ENCODE measurements at regions not wholly inside any gene's neighbourhood (a gene's known extent, or its start where the extent isn't known, plus 50 kb on each side); places are given as distances from the start of the nearest gene placed in this dataset.

DNA sequence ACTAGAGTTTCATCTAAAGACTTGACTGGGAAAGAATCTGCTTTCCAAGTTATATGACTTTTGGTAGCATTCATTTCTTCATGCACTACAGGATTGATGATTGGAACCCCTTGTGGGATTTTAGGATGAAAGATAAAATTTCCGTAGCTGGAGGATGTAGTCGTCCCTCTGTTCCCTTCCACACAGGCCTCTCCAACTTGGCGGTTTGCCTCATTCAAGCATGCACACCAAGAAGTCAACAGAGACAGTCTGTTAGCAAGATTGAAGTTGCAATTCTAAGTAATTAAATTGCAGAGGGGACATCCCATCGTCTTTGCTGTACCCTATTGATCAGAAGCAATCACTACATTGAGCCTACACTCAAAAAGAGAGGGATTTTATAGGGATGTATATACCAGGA, 777.4 kb upstream of the HS3ST1 start:
- H3K4me1 ChIP-seq (ENCODE audit: control insufficient read depth in 3 of 3, insufficient read depth in 2 of 3, low read depth in 1 of 3, low read length in 2 of 3), result peaks cover 0 to 9% (median 3%) of the 10 kb centered on the region in 3 donors
- H3K9me3 ChIP-seq (ENCODE audit: control insufficient read depth in 2 of 2, insufficient read depth in 1 of 2, low read depth in 1 of 2, low read length in 1 of 2), result no peaks in the 10 kb centered on the region
- no peaks in the 10 kb centered on the region for H3K27me3 ChIP-seq (ENCODE audit: control insufficient read depth in 3 of 3, insufficient read depth in 3 of 3, low read length in 3 of 3)
- DNase-seq, result no peak
- H3K27ac ChIP-seq (ENCODE audit: low read depth in 1 of 3, low read length in 2 of 3), result no peak overlapping the region
- FAIRE-seq, result no peak
- no peaks in the 10 kb centered on the region for H3K36me3 ChIP-seq (ENCODE audit: control insufficient read depth in 3 of 3, insufficient read depth in 2 of 3, low read depth in 1 of 3, low read length in 3 of 3)
- 68 to 78% (median 76%) methylated on average over 4 of the region's 4 CpGs for WGBS, 3 donors
- no peak overlapping the region for H3K4me3 ChIP-seq (ENCODE audit: low read depth in 1 of 3, low read length in 3 of 3)

DNA sequence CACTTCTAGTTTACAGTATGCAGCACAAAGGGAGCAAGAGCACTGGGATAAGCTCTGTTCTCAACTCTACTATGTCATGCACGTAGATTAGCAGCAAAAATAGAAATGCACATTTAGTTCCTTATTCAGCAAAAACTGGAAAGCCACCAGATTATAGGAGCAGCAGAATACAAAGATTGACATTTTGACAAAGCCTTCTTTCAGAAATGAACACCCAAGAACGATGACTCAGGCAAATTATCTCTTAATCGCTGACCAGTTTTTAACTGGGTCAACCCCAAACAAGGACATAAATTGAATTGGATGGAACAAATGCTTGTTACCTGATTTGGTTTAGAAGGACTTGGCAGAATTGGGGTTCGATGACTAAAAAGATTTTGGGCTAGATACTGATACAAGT, 775.3 kb upstream of the HS3ST1 start:
- no peaks in the 10 kb centered on the region for H3K27me3 ChIP-seq (ENCODE audit: control insufficient read depth in 3 of 3, insufficient read depth in 3 of 3, low read length in 3 of 3)
- H3K4me3 ChIP-seq (ENCODE audit: low read depth in 1 of 3, low read length in 3 of 3), result no peak overlapping the region
- DNase-seq (no peak), FAIRE-seq (no peak)
- peaks cover 0 to 9% (median 3%) of the 10 kb centered on the region in 3 donors for H3K4me1 ChIP-seq (ENCODE audit: control insufficient read depth in 3 of 3, insufficient read depth in 2 of 3, low read depth in 1 of 3, low read length in 2 of 3)
- no peak overlapping the region for H3K27ac ChIP-seq (ENCODE audit: low read depth in 1 of 3, low read length in 2 of 3)
- no peaks in the 10 kb centered on the region for H3K9me3 ChIP-seq (ENCODE audit: control insufficient read depth in 2 of 2, insufficient read depth in 1 of 2, low read depth in 1 of 2, low read length in 1 of 2)
- 19 to 52% (median 29%) methylated on average over 4 of the region's 4 CpGs for WGBS, 3 donors
- no peaks in the 10 kb centered on the region for H3K36me3 ChIP-seq (ENCODE audit: control insufficient read depth in 3 of 3, insufficient read depth in 2 of 3, low read depth in 1 of 3, low read length in 3 of 3)

DNA sequence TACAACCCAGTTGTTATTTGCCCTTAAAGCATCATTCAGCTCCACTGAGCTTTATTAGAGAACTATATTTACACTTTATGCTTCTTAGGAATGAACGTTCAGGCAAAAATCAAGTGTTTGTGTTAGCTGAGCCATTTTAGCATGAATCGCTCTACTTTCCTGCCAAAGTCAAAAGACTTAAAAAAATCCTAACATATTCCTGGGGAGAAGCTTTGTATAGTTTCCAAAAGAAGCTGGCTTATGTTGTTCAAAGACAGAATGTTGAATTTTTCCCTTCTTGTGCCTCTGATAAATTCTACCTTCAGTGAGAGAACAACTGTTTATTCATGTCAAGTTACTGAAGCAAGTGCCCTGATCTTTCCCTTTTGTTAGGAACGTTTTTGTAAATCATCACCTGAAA, 771.5 kb upstream of the HS3ST1 start:
- no peaks in the 10 kb centered on the region for H3K9me3 ChIP-seq (ENCODE audit: control insufficient read depth in 2 of 2, insufficient read depth in 1 of 2, low read depth in 1 of 2, low read length in 1 of 2)
- FAIRE-seq, result no peak
- H3K4me1 ChIP-seq (ENCODE audit: control insufficient read depth in 3 of 3, insufficient read depth in 2 of 3, low read depth in 1 of 3, low read length in 2 of 3), result no peaks in the 10 kb centered on the region
- no peaks in the 10 kb centered on the region for H3K27me3 ChIP-seq (ENCODE audit: control insufficient read depth in 3 of 3, insufficient read depth in 3 of 3, low read length in 3 of 3)
- WGBS, 3 donors, result 59 to 77% (median 69%) methylated on average over 3 of the region's 3 CpGs
- DNase-seq, result no peak
- no peak overlapping the region for H3K27ac ChIP-seq (ENCODE audit: low read depth in 1 of 3, low read length in 2 of 3)
- no peak overlapping the region for H3K4me3 ChIP-seq (ENCODE audit: low read depth in 1 of 3, low read length in 3 of 3)
- no peaks in the 10 kb centered on the region for H3K36me3 ChIP-seq (ENCODE audit: control insufficient read depth in 3 of 3, insufficient read depth in 2 of 3, low read depth in 1 of 3, low read length in 3 of 3)

GRCh38 chr4:12186526-12186925, 757.8 kb upstream of the HS3ST1 start:
- FAIRE-seq, result no peak
- H3K36me3 ChIP-seq (ENCODE audit: control insufficient read depth in 3 of 3, insufficient read depth in 2 of 3, low read depth in 1 of 3, low read length in 3 of 3), result no peaks in the 10 kb centered on the region
- DNase-seq, result no peak
- 74 to 82% (median 78%) methylated on average over 2 of the region's 2 CpGs for WGBS, 3 donors
- no peaks in the 10 kb centered on the region for H3K4me1 ChIP-seq (ENCODE audit: control insufficient read depth in 3 of 3, insufficient read depth in 2 of 3, low read depth in 1 of 3, low read length in 2 of 3)
- no peak overlapping the region for H3K27ac ChIP-seq (ENCODE audit: low read depth in 1 of 3, low read length in 2 of 3)
- H3K9me3 ChIP-seq (ENCODE audit: control insufficient read depth in 2 of 2, insufficient read depth in 1 of 2, low read depth in 1 of 2, low read length in 1 of 2), result no peaks in the 10 kb centered on the region
- peaks cover 0 to 3% (median 0%) of the 10 kb centered on the region in 3 donors for H3K27me3 ChIP-seq (ENCODE audit: control insufficient read depth in 3 of 3, insufficient read depth in 3 of 3, low read length in 3 of 3)
- no peak overlapping the region for H3K4me3 ChIP-seq (ENCODE audit: low read depth in 1 of 3, low read length in 3 of 3)

DNA sequence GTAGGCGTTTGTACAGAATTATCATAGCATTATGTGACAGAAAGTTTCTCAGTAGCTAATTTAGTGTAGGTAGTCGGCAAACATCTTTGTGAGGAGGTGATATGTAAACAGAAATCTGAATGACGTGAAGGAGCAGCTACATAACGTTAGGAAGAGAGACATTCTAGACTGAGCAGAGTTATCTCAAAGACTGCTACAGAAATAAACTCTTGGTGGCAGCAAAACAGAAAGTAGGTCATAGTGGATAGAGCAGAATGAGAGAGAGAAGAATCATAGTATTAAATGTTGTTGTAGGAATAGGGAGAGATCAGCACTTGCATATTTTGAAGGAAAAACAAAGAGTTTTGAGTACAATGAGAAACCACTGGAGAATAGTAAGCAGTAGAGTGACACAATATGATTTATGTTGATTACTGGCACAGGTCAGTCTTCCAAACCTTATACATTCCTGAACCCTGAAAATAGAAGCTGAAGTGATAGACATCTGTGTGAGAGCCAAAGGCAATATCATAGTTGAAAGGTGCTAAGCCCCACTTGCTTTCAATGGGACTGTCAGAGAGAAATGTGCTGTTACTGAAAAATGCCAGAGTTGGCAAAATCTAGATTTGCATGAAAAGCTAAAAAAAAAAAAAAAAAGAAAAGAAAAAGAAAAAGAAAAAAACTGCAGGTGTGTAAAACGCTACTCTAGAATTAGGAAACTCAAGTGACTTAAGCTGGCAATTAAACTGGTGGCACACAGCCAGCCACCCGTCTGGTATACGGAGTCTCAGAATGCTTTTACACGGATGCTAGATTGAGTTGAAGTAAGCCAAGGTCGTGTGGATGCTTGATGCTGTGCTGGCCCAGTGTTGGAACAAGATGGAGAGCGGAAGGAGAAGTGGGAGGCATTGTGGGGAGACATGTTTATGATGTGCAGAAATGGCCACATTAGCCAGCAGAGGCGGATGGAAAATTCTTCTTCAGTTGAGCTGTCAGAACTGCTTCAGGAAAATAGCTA, 750.2 kb upstream of the HS3ST1 start:
- H3K36me3 ChIP-seq (ENCODE audit: control insufficient read depth in 3 of 3, insufficient read depth in 2 of 3, low read depth in 1 of 3, low read length in 3 of 3), result no peaks in the 10 kb centered on the region
- H3K4me3 ChIP-seq (ENCODE audit: low read depth in 1 of 3, low read length in 3 of 3), result no peak overlapping the region
- FAIRE-seq, result no peak
- no peak overlapping the region for H3K27ac ChIP-seq (ENCODE audit: low read depth in 1 of 3, low read length in 2 of 3)
- H3K27me3 ChIP-seq (ENCODE audit: control insufficient read depth in 3 of 3, insufficient read depth in 3 of 3, low read length in 3 of 3), result no peaks in the 10 kb centered on the region
- no peak for DNase-seq
- no peaks in the 10 kb centered on the region for H3K4me1 ChIP-seq (ENCODE audit: control insufficient read depth in 3 of 3, insufficient read depth in 2 of 3, low read depth in 1 of 3, low read length in 2 of 3)
- 50 to 61% (median 50%) methylated on average over 11 of the region's 11 CpGs for WGBS, 3 donors
- no peaks in the 10 kb centered on the region for H3K9me3 ChIP-seq (ENCODE audit: control insufficient read depth in 2 of 2, insufficient read depth in 1 of 2, low read depth in 1 of 2, low read length in 1 of 2)

DNA sequence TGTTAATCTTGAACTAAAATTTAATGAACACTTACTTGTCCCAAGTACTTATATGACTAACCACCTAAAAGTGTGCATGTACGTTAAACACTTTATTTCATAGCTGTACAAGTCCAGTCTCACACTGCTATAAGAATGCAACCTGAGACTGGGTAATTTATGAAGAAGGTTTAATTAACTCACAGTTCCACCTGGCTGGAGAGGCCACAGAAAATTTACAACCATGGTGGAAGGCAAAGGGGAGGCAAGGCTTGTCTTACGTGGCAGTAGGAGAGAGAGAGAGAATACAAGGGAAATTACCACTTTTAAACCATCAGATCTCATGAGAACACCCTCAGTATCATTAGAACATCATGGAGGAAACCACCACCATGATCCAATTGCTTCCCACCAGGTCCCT, 748.7 kb upstream of the HS3ST1 start:
- FAIRE-seq, result no peak
- WGBS, 3 donors, result 76 to 82% (median 76%) methylated on average over 2 of the region's 2 CpGs
- Histone ChIP-seq H3K9me3 (ENCODE audit: control insufficient read depth in 2 of 2, insufficient read depth in 1 of 2, low read depth in 1 of 2, low read length in 1 of 2) (no peaks in the 10 kb centered on the region), H3K36me3 (ENCODE audit: control insufficient read depth in 3 of 3, insufficient read depth in 2 of 3, low read depth in 1 of 3, low read length in 3 of 3) (no peaks in the 10 kb centered on the region), H3K27me3 (ENCODE audit: control insufficient read depth in 3 of 3, insufficient read depth in 3 of 3, low read length in 3 of 3) (no peaks in the 10 kb centered on the region), H3K4me1 (ENCODE audit: control insufficient read depth in 3 of 3, insufficient read depth in 2 of 3, low read depth in 1 of 3, low read length in 2 of 3) (no peaks in the 10 kb centered on the region), H3K4me3 (ENCODE audit: low read depth in 1 of 3, low read length in 3 of 3) (no peak overlapping the region), H3K27ac (ENCODE audit: low read depth in 1 of 3, low read length in 2 of 3) (no peak overlapping the region)
- no peak for DNase-seq

DNA sequence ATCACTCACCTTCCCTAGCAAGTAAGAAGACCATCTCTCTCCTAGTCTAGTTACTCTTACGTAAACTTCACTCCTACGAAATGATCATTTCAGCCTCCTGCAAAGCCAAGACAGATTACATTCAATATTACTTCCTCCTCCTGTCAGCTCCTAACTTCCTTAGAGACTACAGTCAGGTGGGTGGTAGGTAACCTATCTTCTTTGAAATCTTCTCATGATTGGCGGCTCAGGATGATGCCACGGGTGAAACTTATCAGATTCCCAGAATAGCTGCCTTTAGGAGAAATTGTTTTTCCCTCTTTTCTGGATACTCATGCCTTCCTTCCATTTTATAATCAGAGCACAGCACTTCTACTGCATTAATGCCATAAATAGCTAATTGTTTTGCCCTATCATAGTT, 744.8 kb upstream of the HS3ST1 start:
- no peaks in the 10 kb centered on the region for H3K36me3 ChIP-seq (ENCODE audit: control insufficient read depth in 3 of 3, insufficient read depth in 2 of 3, low read depth in 1 of 3, low read length in 3 of 3)
- no peak for DNase-seq
- no peaks in the 10 kb centered on the region for H3K9me3 ChIP-seq (ENCODE audit: control insufficient read depth in 2 of 2, insufficient read depth in 1 of 2, low read depth in 1 of 2, low read length in 1 of 2)
- no peak overlapping the region for H3K27ac ChIP-seq (ENCODE audit: low read depth in 1 of 3, low read length in 2 of 3)
- 67 to 72% (median 70%) methylated on average over 4 of the region's 4 CpGs for WGBS, 3 donors
- H3K4me1 ChIP-seq (ENCODE audit: control insufficient read depth in 3 of 3, insufficient read depth in 2 of 3, low read depth in 1 of 3, low read length in 2 of 3), result no peaks in the 10 kb centered on the region
- no peak overlapping the region for H3K4me3 ChIP-seq (ENCODE audit: low read depth in 1 of 3, low read length in 3 of 3)
- H3K27me3 ChIP-seq (ENCODE audit: control insufficient read depth in 3 of 3, insufficient read depth in 3 of 3, low read length in 3 of 3), result no peaks in the 10 kb centered on the region
- FAIRE-seq, result no peak

DNA sequence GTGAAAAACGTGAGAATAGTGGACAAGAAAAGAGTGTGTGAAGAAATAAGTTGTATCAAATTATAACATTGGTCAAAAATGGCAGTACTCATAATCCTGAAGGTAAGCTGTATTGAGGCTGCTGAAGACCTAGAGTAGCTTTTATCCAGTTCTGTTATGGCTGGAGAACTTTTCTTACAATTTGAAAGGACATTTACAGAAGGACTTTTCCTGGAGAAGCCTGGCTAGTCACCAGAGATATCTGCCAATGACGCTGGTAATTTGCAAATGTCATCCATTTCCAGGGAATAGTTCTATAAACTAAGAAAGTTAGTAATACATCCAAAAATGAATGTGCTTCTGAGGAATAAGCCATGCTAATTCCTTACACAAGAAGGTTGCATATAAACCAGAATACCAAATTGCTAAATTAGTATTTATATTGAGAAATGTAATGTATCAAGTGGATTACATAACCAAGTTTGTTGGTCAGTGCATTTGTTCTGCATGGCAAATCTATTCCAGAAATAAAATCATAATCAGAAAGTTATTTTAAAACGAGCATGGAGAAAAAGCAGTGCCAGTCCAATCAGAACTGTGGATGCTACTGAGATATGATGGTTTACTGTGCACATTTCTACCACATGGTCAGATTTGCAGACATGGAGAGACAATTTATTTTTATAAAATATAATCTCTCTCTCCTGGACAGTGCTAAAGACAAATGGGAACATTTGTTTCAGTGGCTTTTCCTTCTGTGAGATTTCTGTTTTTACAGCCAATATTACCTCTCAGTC, 743.7 kb upstream of the HS3ST1 start:
- FAIRE-seq (no peak), DNase-seq (no peak)
- H3K36me3 ChIP-seq (ENCODE audit: control insufficient read depth in 3 of 3, insufficient read depth in 2 of 3, low read depth in 1 of 3, low read length in 3 of 3), result no peaks in the 10 kb centered on the region
- no peak overlapping the region for H3K27ac ChIP-seq (ENCODE audit: low read depth in 1 of 3, low read length in 2 of 3)
- H3K4me3 ChIP-seq (ENCODE audit: low read depth in 1 of 3, low read length in 3 of 3), result no peak overlapping the region
- WGBS, 3 donors, result 38 to 46% (median 39%) methylated on average over 3 of the region's 3 CpGs
- no peaks in the 10 kb centered on the region for H3K9me3 ChIP-seq (ENCODE audit: control insufficient read depth in 2 of 2, insufficient read depth in 1 of 2, low read depth in 1 of 2, low read length in 1 of 2)
- H3K4me1 ChIP-seq (ENCODE audit: control insufficient read depth in 3 of 3, insufficient read depth in 2 of 3, low read depth in 1 of 3, low read length in 2 of 3), result no peaks in the 10 kb centered on the region
- no peaks in the 10 kb centered on the region for H3K27me3 ChIP-seq (ENCODE audit: control insufficient read depth in 3 of 3, insufficient read depth in 3 of 3, low read length in 3 of 3)

Data from small intestine (tissue), 7 donors.